ENCODE measurements at regions not wholly inside any gene's neighbourhood (a gene's known extent, or its start where the extent isn't known, plus 50 kb on each side); places are given as distances from the start of the nearest gene placed in this dataset.
"Not testable (repeated sequence)": the region's sequence is repeated elsewhere in the genome, so short reads cannot be mapped to it uniquely, and the experiment has no call there.

GRCh38 chr9:73089304-73089985, 62.2 kb upstream of the ANXA1 start:
- ChIA-PET POLR2A (no interaction called here), CTCF (interaction anchor here (0.5 to 1.9 kb wide), 3 partner anchors 9 to 606 kb away, joined by 3 to 6 read pairs (median 4); no protein-coding TSS in a partner anchor)
- Histone ChIP-seq H3K4me3 (ENCODE audit: low read depth, low read length) (no peak overlapping the region), H3K36me3 (ENCODE audit: control insufficient read depth, insufficient read depth, low read length) (no peaks in the 10 kb centered on the region), H3K27me3 (ENCODE audit: control insufficient read depth, insufficient read depth, low read length) (no peaks in the 10 kb centered on the region)
- TF ChIP-seq, protein P1, sequence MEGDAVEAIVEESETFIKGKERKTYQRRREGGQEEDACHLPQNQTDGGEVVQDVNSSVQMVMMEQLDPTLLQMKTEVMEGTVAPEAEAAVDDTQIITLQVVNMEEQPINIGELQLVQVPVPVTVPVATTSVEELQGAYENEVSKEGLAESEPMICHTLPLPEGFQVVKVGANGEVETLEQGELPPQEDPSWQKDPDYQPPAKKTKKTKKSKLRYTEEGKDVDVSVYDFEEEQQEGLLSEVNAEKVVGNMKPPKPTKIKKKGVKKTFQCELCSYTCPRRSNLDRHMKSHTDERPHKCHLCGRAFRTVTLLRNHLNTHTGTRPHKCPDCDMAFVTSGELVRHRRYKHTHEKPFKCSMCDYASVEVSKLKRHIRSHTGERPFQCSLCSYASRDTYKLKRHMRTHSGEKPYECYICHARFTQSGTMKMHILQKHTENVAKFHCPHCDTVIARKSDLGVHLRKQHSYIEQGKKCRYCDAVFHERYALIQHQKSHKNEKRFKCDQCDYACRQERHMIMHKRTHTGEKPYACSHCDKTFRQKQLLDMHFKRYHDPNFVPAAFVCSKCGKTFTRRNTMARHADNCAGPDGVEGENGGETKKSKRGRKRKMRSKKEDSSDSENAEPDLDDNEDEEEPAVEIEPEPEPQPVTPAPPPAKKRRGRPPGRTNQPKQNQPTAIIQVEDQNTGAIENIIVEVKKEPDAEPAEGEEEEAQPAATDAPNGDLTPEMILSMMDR (IDR thresholded peaks at IDR 0.05; ENCODE audit: insufficient read depth, low read depth, low read length), result no peak
- DNase-seq (ENCODE audit: low read depth), result no peak

- H3K4me3 ChIP-seq (ENCODE audit: low read depth, low read length); H3K27me3 ChIP-seq (ENCODE audit: control insufficient read depth, insufficient read depth, low read length); H3K36me3 ChIP-seq (ENCODE audit: control insufficient read depth, insufficient read depth, low read length); DNase-seq (ENCODE audit: low read depth); CTCF ChIA-PET; POLR2A ChIA-PET: not testable (repeated sequence)
Measured at GRCh38 chr9:73087876-73088275, 63.8 kb upstream of the ANXA1 start.

DNA sequence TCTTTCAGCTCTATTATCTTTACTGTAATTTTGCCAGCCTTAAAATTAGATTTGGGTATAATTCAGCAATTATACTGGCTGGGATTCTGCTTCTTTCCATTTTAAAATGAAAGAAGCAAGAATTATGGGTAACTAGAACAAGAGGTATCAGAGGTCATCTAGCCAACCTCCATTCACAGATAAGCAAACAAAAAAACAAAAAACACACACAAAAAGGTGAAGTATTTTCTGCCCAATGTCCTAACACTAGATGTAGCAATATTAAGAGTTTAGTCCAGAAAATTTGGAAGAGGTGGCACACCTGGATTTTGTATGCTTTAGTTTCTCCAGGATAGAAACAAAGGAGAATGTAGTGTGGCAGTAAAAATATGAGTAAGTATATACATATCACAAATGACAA, 68.1 kb upstream of the ANXA1 start:
- Histone ChIP-seq H3K36me3 (ENCODE audit: control insufficient read depth, insufficient read depth, low read length) (no peaks in the 10 kb centered on the region), H3K27me3 (ENCODE audit: control insufficient read depth, insufficient read depth, low read length) (no peaks in the 10 kb centered on the region), H3K4me3 (ENCODE audit: low read depth, low read length) (no peak overlapping the region)
- no peak for DNase-seq (ENCODE audit: low read depth)
- CTCF ChIA-PET, result interaction anchor here (1.4 to 6.4 kb wide), 3 partner anchors 96 to 226 kb away, joined by 3 to 58 read pairs (median 21); no protein-coding TSS in a partner anchor
- POLR2A ChIA-PET, result no interaction called here
- TF ChIP-seq, protein P1 (IDR thresholded peaks at IDR 0.05; ENCODE audit: insufficient read depth, low read depth, low read length), result no peak

DNA sequence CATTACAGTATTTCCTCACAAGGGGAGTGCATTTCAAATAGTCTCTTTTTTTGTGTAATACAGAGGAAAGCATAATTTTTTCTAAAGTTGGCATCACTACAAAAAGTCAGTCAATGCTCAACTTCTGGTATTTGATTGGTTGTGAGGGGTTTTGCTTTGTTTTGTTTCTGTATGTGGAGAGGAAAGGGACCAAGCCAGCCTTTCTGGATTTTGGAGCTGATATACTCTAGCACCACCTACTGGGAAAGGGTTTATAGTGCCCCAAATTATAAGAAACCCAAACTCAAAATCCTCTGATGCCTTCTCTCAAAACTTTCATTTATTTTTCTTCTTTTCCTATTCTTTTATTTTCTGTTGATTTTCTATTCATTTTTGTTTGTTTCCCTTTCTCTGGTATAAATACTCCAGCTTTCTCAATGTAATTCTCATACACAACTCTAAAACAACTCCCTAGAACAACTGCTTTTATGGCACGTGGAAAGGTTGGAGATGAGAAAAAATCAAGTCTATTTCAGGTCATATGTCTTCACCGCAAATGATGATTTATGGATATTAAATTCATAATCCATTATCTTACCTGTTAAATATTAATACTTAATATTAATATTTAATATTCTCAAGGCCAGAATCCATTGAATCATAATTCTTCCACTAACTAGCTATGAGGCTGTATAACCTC, 69.5 kb upstream of the ANXA1 start:
- H3K36me3 ChIP-seq (ENCODE audit: control insufficient read depth, insufficient read depth, low read length), result no peaks in the 10 kb centered on the region
- no peak for DNase-seq (ENCODE audit: low read depth)
- H3K4me3 ChIP-seq (ENCODE audit: low read depth, low read length), result no peak overlapping the region
- H3K27me3 ChIP-seq (ENCODE audit: control insufficient read depth, insufficient read depth, low read length), result no peaks in the 10 kb centered on the region
- TF ChIP-seq, protein P1 (IDR thresholded peaks at IDR 0.05; ENCODE audit: insufficient read depth, low read depth, low read length), result peak; percentile 83
- POLR2A ChIA-PET, result no interaction called here
- CTCF ChIA-PET, result interaction anchor here (0.7 to 6.4 kb wide), 14 partner anchors 10 to 802 kb away, joined by 3 to 58 read pairs (median 3); no protein-coding TSS in a partner anchor

DNA sequence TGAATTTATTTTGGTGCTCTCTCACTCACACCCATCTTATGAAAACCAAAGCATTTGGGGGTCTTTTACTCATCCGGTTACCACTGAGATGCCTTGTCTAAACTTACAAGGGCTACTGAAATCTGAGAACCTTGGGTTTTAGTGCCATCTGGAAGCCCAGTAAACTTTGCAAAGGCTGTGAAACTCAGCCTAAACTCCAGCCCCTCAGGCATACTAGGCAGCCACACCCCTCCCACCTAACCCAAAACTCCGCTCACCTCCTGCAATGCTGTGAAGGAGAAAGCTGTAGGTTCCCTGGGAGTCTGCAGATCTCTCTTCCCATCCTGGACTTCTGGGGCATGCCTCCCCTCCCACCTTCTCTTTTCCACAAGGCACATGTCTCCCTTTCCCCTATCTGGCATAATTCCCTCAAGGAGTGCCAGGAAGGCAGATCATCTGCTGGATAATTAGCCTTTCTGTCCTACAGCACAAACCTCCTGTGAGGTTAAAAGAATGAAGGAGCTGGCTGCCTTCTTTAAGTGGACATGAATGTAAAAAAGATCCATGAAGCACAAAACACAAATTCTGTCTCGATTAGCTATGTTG, 71.5 kb upstream of the ANXA1 start:
- no peak for DNase-seq (ENCODE audit: low read depth)
- Histone ChIP-seq H3K36me3 (ENCODE audit: control insufficient read depth, insufficient read depth, low read length) (no peaks in the 10 kb centered on the region), H3K4me3 (ENCODE audit: low read depth, low read length) (no peak overlapping the region), H3K27me3 (ENCODE audit: control insufficient read depth, insufficient read depth, low read length) (no peaks in the 10 kb centered on the region)
- TF ChIP-seq, protein P1 (IDR thresholded peaks at IDR 0.05; ENCODE audit: insufficient read depth, low read depth, low read length), result no peak
- CTCF ChIA-PET, result interaction anchor here (1.0 to 6.4 kb wide), 10 partner anchors 9 to 236 kb away, joined by 3 to 58 read pairs (median 5); no protein-coding TSS in a partner anchor
- POLR2A ChIA-PET, result no interaction called here

Measured in BJ (cell line).